NT2/D1 (cell line): ENCODE measurements at regions not wholly inside any gene's neighbourhood (a gene's known extent, or its start where the extent isn't known, plus 50 kb on each side); places are given as distances from the start of the nearest gene placed in this dataset.
"Not testable (repeated sequence)": the region's sequence is repeated elsewhere in the genome, so short reads cannot be mapped to it uniquely, and the experiment has no call there.

Source experiments
- YY1 ChIP-seq: IDR thresholded peaks from 2 replicates; pipeline ENCODE4 v1.6.1; 2011; ENCODE audit not compliant: insufficient read length, insufficient read depth
- ZNF274 ChIP-seq: IDR thresholded peaks from 2 replicates; pipeline ENCODE4 v1.6.1; 2011; ENCODE audit warnings: mild to moderate bottlenecking, low read depth, low read length

GRCh38 chr15:26217043-26217442 is 353.9 kb upstream of the ATP10A start:
- TF ChIP-seq YY1, ZNF274: not testable (repeated sequence)
